ENCODE measurements at regions not wholly inside any gene's neighbourhood (a gene's known extent, or its start where the extent isn't known, plus 50 kb on each side); places are given as distances from the start of the nearest gene placed in this dataset.
"Not testable (repeated sequence)": the region's sequence is repeated elsewhere in the genome, so short reads cannot be mapped to it uniquely, and the experiment has no call there.

DNA sequence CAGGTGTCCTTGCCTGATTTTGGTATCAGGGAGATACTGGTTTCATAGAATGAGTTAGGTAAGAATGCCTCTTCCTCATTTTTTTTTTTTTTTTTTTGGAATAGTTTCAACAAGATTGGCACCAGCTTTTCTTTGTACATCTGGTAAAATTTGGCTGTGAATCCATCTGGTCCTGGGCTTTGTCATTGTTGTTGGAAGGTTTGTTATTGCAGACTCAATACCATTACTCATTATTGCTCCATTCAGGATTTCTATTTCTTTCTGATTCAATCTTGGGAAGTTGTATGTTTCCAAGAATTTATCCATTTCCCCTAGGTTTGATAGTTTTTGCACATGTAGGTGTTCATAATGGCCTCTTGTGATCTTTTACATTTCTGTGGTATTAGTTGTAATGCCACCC lies 126.0 kb upstream of the KITLG start:
- no peak for DNase-seq (ENCODE audit: low read depth in 2 of 2)

DNA sequence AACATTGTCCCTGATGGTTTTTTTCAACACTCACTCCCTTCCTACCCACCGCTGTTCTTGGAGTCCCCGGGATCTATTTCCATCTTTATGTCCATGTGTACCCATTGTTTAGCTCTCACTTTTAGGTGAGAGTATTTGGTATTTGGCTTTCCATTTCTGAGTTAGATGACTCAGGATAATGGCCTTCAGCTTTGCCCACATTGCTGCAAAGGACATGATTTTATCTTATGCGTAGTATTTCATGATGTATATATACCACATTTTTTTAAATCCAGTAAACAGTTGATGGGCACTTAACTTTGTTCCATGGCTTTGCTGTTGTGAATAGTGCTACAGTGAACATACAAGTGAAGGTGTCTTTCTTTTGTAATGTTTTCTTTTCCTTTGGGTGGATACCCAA lies 123.5 kb upstream of the KITLG start:
- no peak for DNase-seq (ENCODE audit: low read depth in 2 of 2)

GRCh38 chr12:88698471-88698870 lies 118.2 kb upstream of the KITLG start:
- no peak for DNase-seq (ENCODE audit: low read depth in 2 of 2)

GRCh38 chr12:88693837-88694445 lies 113.7 kb upstream of the KITLG start:
- no peak for DNase-seq (ENCODE audit: low read depth in 2 of 2)

DNA sequence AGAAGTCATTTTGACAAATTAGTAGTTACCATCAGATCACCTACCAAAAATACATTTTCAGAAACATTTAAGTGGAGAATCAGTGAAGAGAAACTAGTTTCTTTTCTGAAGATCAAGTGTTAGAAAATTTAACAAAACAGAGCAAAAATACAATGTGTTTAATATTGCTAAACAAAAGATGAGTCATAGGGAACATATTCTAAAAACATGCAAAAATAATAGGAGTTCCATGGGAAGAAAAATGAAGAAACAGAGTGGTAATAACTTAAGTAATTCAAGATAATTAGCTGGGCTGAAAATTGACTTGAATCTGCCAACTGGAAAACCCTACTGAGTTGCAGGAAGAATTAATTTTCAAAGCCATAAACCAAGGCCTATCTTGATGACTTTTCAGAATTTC lies 111.5 kb upstream of the KITLG start:
- DNase-seq (ENCODE audit: low read depth in 2 of 2), result no peak

GRCh38 chr12:88684610-88685009 lies 104.3 kb upstream of the KITLG start:
- DNase-seq (ENCODE audit: low read depth in 2 of 2), result no peak

GRCh38 chr12:88684170-88684569 lies 103.9 kb upstream of the KITLG start:
- no peak for DNase-seq (ENCODE audit: low read depth in 2 of 2)

DNA sequence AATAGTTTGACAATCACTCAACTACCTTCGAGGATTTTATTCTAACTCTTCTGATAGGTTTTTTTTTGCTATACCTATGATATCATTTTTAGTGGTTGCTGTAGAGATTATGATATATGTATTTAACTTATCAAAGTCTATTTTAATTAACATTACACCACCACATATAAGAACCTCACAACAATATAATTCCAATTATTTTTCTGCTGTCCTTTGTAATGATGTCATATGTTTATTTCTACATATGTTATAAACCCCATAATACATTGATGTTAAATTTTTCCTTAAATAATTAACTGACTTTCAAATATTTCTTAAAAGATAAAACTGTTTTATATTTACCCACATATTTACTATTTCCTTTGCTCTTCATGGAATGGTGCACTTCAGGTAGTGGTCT lies 103.4 kb upstream of the KITLG start:
- no peak for DNase-seq (ENCODE audit: low read depth in 2 of 2)

DNA sequence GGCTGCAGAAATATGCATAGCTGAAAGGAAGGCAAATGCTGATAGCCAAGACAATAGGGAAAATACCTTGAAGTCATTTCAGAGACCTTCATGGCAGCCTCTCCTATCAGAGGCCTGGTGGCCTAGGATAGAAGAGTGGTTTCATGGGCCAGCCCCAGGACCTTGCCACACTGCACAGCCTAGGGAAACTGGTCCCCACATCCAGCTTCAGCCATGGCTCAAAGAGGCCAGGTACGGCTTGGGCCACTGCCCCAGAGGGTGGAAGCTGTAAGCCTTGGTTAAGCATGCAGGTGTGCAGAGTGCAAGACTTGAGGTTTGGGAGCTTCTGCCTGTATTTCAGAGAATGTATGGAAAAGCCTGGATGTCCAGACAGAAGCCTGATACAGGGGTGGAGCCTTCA lies 101.0 kb upstream of the KITLG start:
- no peak for DNase-seq (ENCODE audit: low read depth in 2 of 2)

GRCh38 chr12:88677464-88677863 lies 97.2 kb upstream of the KITLG start:
- no peak for DNase-seq (ENCODE audit: low read depth in 2 of 2)

- DNase-seq (ENCODE audit: low read depth in 2 of 2), result not testable (repeated sequence)
Measured at GRCh38 chr12:88667615-88668014, 87.3 kb upstream of the KITLG start.

DNA sequence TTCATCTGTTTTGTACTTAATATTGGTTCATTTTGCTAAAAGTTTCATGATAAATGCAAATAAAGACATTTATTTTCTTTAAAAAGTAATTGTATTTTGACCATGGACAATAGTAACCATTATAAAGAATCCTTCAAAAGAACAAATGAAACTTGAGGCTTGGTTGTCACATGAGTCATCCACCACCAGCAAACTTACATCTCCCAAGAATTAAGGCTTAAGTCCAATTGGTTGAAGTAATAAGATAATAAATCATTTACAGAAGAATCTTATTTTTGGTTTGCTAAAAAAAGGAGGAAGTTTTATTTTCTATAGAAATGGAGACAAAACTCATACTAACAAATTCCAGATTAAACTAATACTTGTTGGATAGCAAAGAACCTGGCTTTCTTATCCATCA lies 84.8 kb upstream of the KITLG start:
- no peak for DNase-seq (ENCODE audit: low read depth in 2 of 2)

DNA sequence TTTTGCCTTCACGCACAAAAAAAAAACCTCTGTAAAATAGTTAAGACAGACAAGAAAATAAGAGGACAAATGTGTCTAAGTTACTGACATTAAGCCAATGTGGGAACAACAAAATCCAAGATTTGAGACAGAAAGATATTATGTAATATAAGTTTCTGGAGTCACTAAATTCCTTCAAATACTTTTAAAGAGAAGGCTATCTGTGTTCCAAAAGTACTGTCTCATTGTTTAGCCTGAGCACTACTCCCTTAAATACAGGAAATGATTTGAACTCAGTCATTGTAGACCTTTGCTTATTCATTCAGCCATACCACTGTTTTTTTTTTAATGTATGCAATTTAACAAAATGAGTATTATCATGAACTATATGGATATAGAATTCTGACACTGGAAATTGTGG lies 82.7 kb upstream of the KITLG start:
- no peak for DNase-seq (ENCODE audit: low read depth in 2 of 2)

DNA sequence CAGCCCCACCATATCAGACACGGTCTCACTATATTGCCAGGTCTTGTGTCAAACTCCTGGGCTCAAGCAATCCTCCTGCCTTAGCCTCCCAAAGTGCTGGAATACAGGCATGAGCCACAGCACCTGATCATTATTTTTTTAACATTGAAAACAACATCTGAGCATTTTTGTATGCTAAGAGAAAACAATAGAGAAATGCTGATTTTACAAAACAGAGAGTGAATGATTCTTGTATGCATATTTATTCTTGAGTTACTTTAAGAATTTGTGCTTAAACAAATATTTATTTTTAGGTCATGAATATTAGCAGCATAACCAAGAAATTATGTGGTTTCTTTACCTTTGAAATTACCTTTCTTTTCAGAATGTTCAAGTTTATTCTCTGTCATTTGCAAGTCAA lies 81.8 kb upstream of the KITLG start:
- no peak for DNase-seq (ENCODE audit: low read depth in 2 of 2)

- DNase-seq (ENCODE audit: low read depth in 2 of 2), result no peak
Measured at GRCh38 chr12:88658009-88658408, 77.7 kb upstream of the KITLG start.

DNA sequence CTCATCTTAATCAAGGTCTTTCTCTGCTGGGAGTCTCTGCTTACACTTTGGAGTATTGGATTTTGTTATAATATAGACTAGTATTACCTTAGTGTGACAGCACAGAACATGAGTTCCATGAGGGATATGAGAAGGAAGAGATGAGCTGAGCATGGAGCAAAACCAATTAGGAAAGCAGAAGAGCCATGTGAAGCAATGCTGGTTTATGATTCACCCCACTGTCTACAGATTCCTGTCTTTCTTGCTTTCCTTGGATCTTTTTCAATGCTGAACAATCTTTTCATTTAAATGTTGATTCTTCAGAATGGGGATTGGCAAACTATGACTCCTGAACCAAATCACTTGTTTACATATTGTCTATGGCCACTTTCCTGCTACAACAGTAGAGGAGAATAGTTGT lies 70.4 kb upstream of the KITLG start:
- no peak for DNase-seq (ENCODE audit: low read depth in 2 of 2)

GRCh38 chr12:88648625-88649024 lies 68.4 kb upstream of the KITLG start:
- no peak for DNase-seq (ENCODE audit: low read depth in 2 of 2)

DNA sequence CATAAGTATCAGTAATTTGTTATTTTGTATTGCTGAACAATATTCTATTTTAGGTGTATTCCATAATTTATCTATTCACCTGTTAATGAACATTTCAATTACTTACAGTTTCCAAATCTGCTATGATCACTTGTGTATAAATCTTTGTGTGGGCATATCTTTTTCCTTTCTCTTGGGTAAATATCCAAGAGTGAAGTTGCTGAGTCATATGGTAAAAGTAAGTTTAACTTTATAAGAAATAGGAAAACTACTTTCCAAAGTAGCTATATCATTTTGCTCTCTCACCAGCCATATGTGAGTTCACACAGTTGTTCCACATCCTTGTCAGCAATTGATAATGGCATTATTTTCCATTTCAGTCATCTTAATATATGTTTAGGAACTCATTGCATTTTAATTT lies 66.6 kb upstream of the KITLG start:
- no peak for DNase-seq (ENCODE audit: low read depth in 2 of 2)

GRCh38 chr12:88645816-88646215 lies 65.5 kb upstream of the KITLG start:
- no peak for DNase-seq (ENCODE audit: low read depth in 2 of 2)

DNA sequence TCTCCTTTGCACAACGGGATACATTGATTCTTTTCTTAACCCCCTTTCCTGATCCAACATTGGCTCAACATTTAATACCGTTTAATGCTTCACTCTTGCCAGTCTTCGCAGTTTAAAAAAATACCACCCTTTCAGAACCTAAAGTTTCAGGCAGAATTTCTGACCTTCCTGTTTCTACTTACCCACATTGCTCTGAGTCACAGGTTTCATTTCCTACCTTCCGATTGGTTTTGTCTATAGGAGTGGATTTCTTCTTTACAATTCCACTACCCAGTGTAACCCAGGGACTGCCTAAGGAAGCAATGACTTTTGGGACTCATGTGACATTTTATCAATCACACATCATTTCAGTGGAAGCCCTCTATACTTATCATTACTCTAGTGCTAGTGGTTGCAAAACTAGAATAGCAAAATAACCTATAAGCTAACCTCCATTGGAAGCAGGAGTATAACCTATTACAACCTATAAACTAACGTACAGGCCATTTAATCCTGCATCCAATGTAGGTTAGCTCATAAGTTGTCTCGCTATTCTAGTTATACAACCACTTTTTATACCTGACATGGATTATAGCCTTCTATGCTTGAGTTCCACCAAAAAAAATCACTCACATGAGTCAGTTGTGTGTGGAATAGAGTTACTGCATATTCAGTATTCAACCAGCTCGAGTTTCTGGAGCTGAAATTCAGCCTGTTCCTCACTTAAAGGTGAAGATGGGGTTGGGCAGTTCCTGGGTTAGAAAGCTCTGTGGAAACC lies 64.9 kb upstream of the KITLG start:
- DNase-seq (ENCODE audit: low read depth in 2 of 2), result no peak

GRCh38 chr12:88643685-88644084 lies 63.4 kb upstream of the KITLG start:
- no peak for DNase-seq (ENCODE audit: low read depth in 2 of 2)

DNA sequence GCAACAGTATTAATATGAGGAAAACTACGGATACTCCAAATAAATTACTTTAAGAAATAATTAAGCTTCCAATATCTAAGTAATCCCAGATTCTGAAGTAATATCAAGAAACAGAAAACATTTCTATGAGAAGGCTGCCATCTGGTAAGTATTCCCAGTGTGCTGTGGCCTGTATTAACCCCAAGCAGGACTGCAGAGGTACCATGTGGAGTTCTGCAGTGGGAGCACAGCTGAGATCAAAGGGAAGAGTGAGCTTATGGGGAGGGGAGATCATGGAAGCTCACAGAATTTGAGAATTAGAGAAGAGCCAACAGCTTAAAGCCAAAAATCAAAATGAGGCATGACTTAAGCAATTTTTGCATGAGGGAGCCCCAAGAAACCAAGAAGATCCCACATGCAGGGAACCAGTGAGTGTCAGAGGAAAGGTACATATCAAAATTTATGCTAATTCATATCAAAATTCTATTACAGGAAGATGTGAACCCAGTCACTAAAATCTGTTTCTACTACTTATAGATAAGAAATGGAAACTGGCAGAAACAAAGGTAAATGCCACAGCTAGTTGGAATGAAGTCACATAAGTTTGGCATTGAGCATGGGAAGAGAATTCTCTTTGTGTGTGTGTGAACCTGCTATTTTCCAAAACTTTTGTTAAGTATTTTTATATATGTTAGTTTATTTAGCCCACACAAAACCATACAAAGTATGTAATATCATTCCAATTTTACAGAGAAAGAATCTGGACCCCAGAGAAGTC lies 62.6 kb upstream of the KITLG start:
- DNase-seq (ENCODE audit: low read depth in 2 of 2), result no peak
